Stimulated activated naive B cell treated with anti-CD40 and anti-IgM and Interleukin-4, amounts not matched to agents 10 μg/mL and 1 μg/mL and 100 μg/mL, for 72 hours (primary cell): ENCODE measurements at regions not wholly inside any gene's neighbourhood (a gene's known extent, or its start where the extent isn't known, plus 50 kb on each side); places are given as distances from the start of the nearest gene placed in this dataset.
"Not testable (repeated sequence)": the region's sequence is repeated elsewhere in the genome, so short reads cannot be mapped to it uniquely, and the experiment has no call there.

ENCODE experiments used
- ATAC-seq, 2 donors: fragments of 150-1000 bp; cut with Tn5 transposase; replicated peaks; 2 replicates each; pipeline ENCODE4 v1.10.0; 2021; ENCODE audit warnings: moderate library complexity in 1 of 2
- DNase-seq: peaks from one replicate; pipeline ENCODE4 v3.0.0; 2021
- H3K27ac Mint-ChIP-seq: one replicate; pipeline ENCODE4 v1.8.0; 2022; ENCODE audit warnings: mild to moderate bottlenecking, mixed read lengths
- H3K27me3 Mint-ChIP-seq, 2 donors: one replicate each; pipeline ENCODE4 v1.8.0; 2022; ENCODE audit warnings: mixed read lengths in 2 of 2
- H3K36me3 Mint-ChIP-seq, 2 donors: one replicate each; pipeline ENCODE4 v1.8.0; 2022; ENCODE audit warnings: mixed read lengths in 2 of 2, mild to moderate bottlenecking in 1 of 2
- H3K4me1 Mint-ChIP-seq, 2 donors: one replicate each; pipeline ENCODE4 v1.8.0; 2022; ENCODE audit warnings: mixed read lengths in 2 of 2, mild to moderate bottlenecking in 1 of 2
- H3K4me3 Mint-ChIP-seq, 2 donors: one replicate each; pipeline ENCODE4 v1.8.0; 2022; ENCODE audit warnings: mild to moderate bottlenecking in 2 of 2, mixed read lengths in 2 of 2, moderate library complexity in 1 of 2
- H3K9me3 Mint-ChIP-seq, 2 donors: one replicate each; pipeline ENCODE4 v1.8.0; 2022; ENCODE audit warnings: mixed read lengths in 2 of 2, mild to moderate bottlenecking in 1 of 2

- Mint-ChIP-seq H3K9me3 (no peaks in the 10 kb centered on the region), H3K36me3 (no peaks in the 10 kb centered on the region), H3K4me3 (no peak overlapping the region), H3K27ac (no peak overlapping the region), H3K4me1 (no peaks in the 10 kb centered on the region), H3K27me3 (no peaks in the 10 kb centered on the region)
- ATAC-seq, result no peak
- no peak for DNase-seq
Measured at GRCh38 chr2:22062679-22063078, 938.9 kb downstream of the TDRD15 start.

- H3K36me3 Mint-ChIP-seq, result no peaks in the 10 kb centered on the region
- H3K27ac Mint-ChIP-seq, result no peak overlapping the region
- no peaks in the 10 kb centered on the region for H3K27me3 Mint-ChIP-seq
- ATAC-seq (no peak), DNase-seq (no peak)
- peaks cover 0 to 5% of the 10 kb centered on the region in 2 donors for H3K9me3 Mint-ChIP-seq
- no peak overlapping the region for H3K4me3 Mint-ChIP-seq
- no peaks in the 10 kb centered on the region for H3K4me1 Mint-ChIP-seq
Measured at GRCh38 chr2:22076454-22076853, 952.7 kb downstream of the TDRD15 start.

GRCh38 chr2:22078701-22079100, 954.9 kb downstream of the TDRD15 start:
- Mint-ChIP-seq H3K4me1 (no peaks in the 10 kb centered on the region), H3K36me3 (no peaks in the 10 kb centered on the region), H3K27me3 (no peaks in the 10 kb centered on the region), H3K9me3 (peaks cover 0 to under 1% of the 10 kb centered on the region in 2 donors), H3K27ac (no peak overlapping the region), H3K4me3 (no peak overlapping the region)
- no peak for ATAC-seq
- no peak for DNase-seq

GRCh38 chr2:22079583-22079982, 955.8 kb downstream of the TDRD15 start:
- DNase-seq (no peak), ATAC-seq (no peak)
- Mint-ChIP-seq H3K4me3 (no peak overlapping the region), H3K9me3 (no peaks in the 10 kb centered on the region), H3K4me1 (no peaks in the 10 kb centered on the region), H3K27ac (no peak overlapping the region), H3K27me3 (no peaks in the 10 kb centered on the region), H3K36me3 (no peaks in the 10 kb centered on the region)

- H3K36me3 Mint-ChIP-seq, result no peaks in the 10 kb centered on the region
- ATAC-seq (no peak), DNase-seq (no peak)
- H3K27ac Mint-ChIP-seq, result no peak overlapping the region
- H3K9me3 Mint-ChIP-seq, result peaks cover 0 to 3% of the 10 kb centered on the region in 2 donors
- H3K27me3 Mint-ChIP-seq, result no peaks in the 10 kb centered on the region
- no peaks in the 10 kb centered on the region for H3K4me1 Mint-ChIP-seq
- H3K4me3 Mint-ChIP-seq, result no peak overlapping the region
Measured at GRCh38 chr2:22086726-22087125, 963.0 kb downstream of the TDRD15 start.

- not testable (repeated sequence) for DNase-seq, H3K27ac Mint-ChIP-seq, ATAC-seq, H3K9me3 Mint-ChIP-seq, H3K36me3 Mint-ChIP-seq, H3K4me1 Mint-ChIP-seq, H3K27me3 Mint-ChIP-seq, H3K4me3 Mint-ChIP-seq
Measured at GRCh38 chr2:22103617-22104016, 979.8 kb downstream of the TDRD15 start.

GRCh38 chr2:22110244-22110651, 986.5 kb downstream of the TDRD15 start:
- Mint-ChIP-seq H3K27ac (no peak overlapping the region), H3K4me3 (no peak overlapping the region)
- ATAC-seq, result no peak

GRCh38 chr2:22124003-22124402, 1000.2 kb downstream of the TDRD15 start:
- DNase-seq, result no peak
- no peak for ATAC-seq
- Mint-ChIP-seq H3K4me1 (no peaks in the 10 kb centered on the region), H3K27ac (no peak overlapping the region), H3K9me3 (peaks cover 6 to 11% of the 10 kb centered on the region in 2 donors), H3K27me3 (no peaks in the 10 kb centered on the region), H3K4me3 (no peak overlapping the region), H3K36me3 (no peaks in the 10 kb centered on the region)

More at GRCh38 chr2:22110244-22110651, 986.5 kb downstream of the TDRD15 start:
- H3K27me3 Mint-ChIP-seq, result no peaks in the 10 kb centered on the region
- H3K36me3 Mint-ChIP-seq, result no peaks in the 10 kb centered on the region
- H3K9me3 Mint-ChIP-seq, result peaks cover 2 to 6% of the 10 kb centered on the region in 2 donors
- no peaks in the 10 kb centered on the region for H3K4me1 Mint-ChIP-seq
- DNase-seq, result no peak

GRCh38 chr2:22126106-22126505, 1002.3 kb downstream of the TDRD15 start:
- peaks cover 9 to 10% of the 10 kb centered on the region in 2 donors for H3K9me3 Mint-ChIP-seq
- no peak for ATAC-seq
- DNase-seq, result no peak
- no peaks in the 10 kb centered on the region for H3K27me3 Mint-ChIP-seq
- no peak overlapping the region for H3K4me3 Mint-ChIP-seq
- no peaks in the 10 kb centered on the region for H3K4me1 Mint-ChIP-seq
- no peaks in the 10 kb centered on the region for H3K36me3 Mint-ChIP-seq
- H3K27ac Mint-ChIP-seq, result no peak overlapping the region

- Mint-ChIP-seq H3K4me3 (no peak overlapping the region), H3K27ac (no peak overlapping the region), H3K36me3 (no peaks in the 10 kb centered on the region), H3K9me3 (peaks cover 9 to 10% of the 10 kb centered on the region in 2 donors), H3K27me3 (no peaks in the 10 kb centered on the region), H3K4me1 (no peaks in the 10 kb centered on the region)
- no peak for ATAC-seq
- DNase-seq, result no peak
Measured at GRCh38 chr2:22126978-22127377, 1003.2 kb downstream of the TDRD15 start.

GRCh38 chr2:22134421-22134820, 1010.7 kb downstream of the TDRD15 start:
- Mint-ChIP-seq H3K9me3 (peaks cover 2 to 4% of the 10 kb centered on the region in 2 donors), H3K36me3 (no peaks in the 10 kb centered on the region), H3K27me3 (no peaks in the 10 kb centered on the region), H3K27ac (no peak overlapping the region), H3K4me1 (no peaks in the 10 kb centered on the region), H3K4me3 (no peak overlapping the region)
- DNase-seq (no peak), ATAC-seq (no peak)

- Mint-ChIP-seq H3K9me3 (peaks cover 0 to 4% of the 10 kb centered on the region in 2 donors), H3K4me1 (no peaks in the 10 kb centered on the region), H3K27ac (no peak overlapping the region), H3K36me3 (no peaks in the 10 kb centered on the region), H3K27me3 (no peaks in the 10 kb centered on the region), H3K4me3 (no peak overlapping the region)
- DNase-seq (no peak), ATAC-seq (no peak)
Measured at GRCh38 chr2:22136446-22136845, 1012.7 kb downstream of the TDRD15 start.

GRCh38 chr2:22143840-22144239, 1020.1 kb downstream of the TDRD15 start:
- ATAC-seq (no peak), DNase-seq (no peak)
- no peak overlapping the region for H3K4me3 Mint-ChIP-seq
- H3K9me3 Mint-ChIP-seq, result peaks cover 9 to 12% of the 10 kb centered on the region in 2 donors
- H3K27me3 Mint-ChIP-seq, result no peaks in the 10 kb centered on the region
- no peaks in the 10 kb centered on the region for H3K36me3 Mint-ChIP-seq
- no peaks in the 10 kb centered on the region for H3K4me1 Mint-ChIP-seq
- H3K27ac Mint-ChIP-seq, result no peak overlapping the region

- no peak for DNase-seq
- no peak for ATAC-seq
- H3K4me3 Mint-ChIP-seq, result no peak overlapping the region
- no peaks in the 10 kb centered on the region for H3K27me3 Mint-ChIP-seq
- no peak overlapping the region for H3K27ac Mint-ChIP-seq
- no peaks in the 10 kb centered on the region for H3K4me1 Mint-ChIP-seq
- H3K36me3 Mint-ChIP-seq, result no peaks in the 10 kb centered on the region
- peaks cover 0 to 12% of the 10 kb centered on the region in 2 donors for H3K9me3 Mint-ChIP-seq
Measured at GRCh38 chr2:22153931-22154613, 1030.3 kb downstream of the TDRD15 start.

- not testable (repeated sequence) for H3K27me3 Mint-ChIP-seq, H3K4me1 Mint-ChIP-seq, DNase-seq, H3K27ac Mint-ChIP-seq, H3K4me3 Mint-ChIP-seq, H3K9me3 Mint-ChIP-seq, ATAC-seq, H3K36me3 Mint-ChIP-seq
Measured at GRCh38 chr2:22156661-22157060, 1032.9 kb downstream of the TDRD15 start.
